HFFc6 (cell line): ENCODE measurements at regions not wholly inside any gene's neighbourhood (a gene's known extent, or its start where the extent isn't known, plus 50 kb on each side); places are given as distances from the start of the nearest gene placed in this dataset.

ENCODE experiments used
- DNase-seq: peaks from one replicate; pipeline ENCODE4 v3.0.0-alpha.2; 2018
- H3K27ac Mint-ChIP-seq: 2 replicates; pipeline ENCODE4 v1.8.0; 2020; ENCODE audit warnings: mild to moderate bottlenecking, mixed read lengths
- H3K27me3 Mint-ChIP-seq: 2 replicates; pipeline ENCODE4 v1.8.0; 2021; ENCODE audit warnings: mild to moderate bottlenecking, moderate library complexity, mixed read lengths; ENCODE audit not compliant: insufficient read depth
- H3K36me3 Mint-ChIP-seq: 2 replicates; pipeline ENCODE4 v1.8.0; 2021; ENCODE audit warnings: low read depth, mixed read lengths
- H3K4me1 Mint-ChIP-seq: 2 replicates; pipeline ENCODE4 v1.8.0; 2020; ENCODE audit warnings: low read depth, mixed read lengths
- H3K4me3 Mint-ChIP-seq: 2 replicates; pipeline ENCODE4 v1.8.0; 2020; ENCODE audit warnings: mild to moderate bottlenecking, moderate library complexity, mixed read lengths
- H3K9me3 Mint-ChIP-seq: 2 replicates; pipeline ENCODE4 v1.8.0; 2020; ENCODE audit warnings: mild to moderate bottlenecking, mixed read lengths
- CTCF ChIP-seq: fragments of 200-600 bp; sonication (generic); IDR thresholded peaks from 2 replicates; pipeline ENCODE4 v1.5.0; 2021; ENCODE audit warnings: antibody characterized with exemption, mild to moderate bottlenecking

- DNase-seq, result no peak
- peaks cover 9% of the 10 kb centered on the region for H3K9me3 Mint-ChIP-seq
- H3K4me1 Mint-ChIP-seq, result no peaks in the 10 kb centered on the region
- H3K36me3 Mint-ChIP-seq, result no peaks in the 10 kb centered on the region
- no peaks in the 10 kb centered on the region for H3K27me3 Mint-ChIP-seq
- no peak for TF ChIP-seq CTCF
- no peak overlapping the region for H3K27ac Mint-ChIP-seq
- no peak overlapping the region for H3K4me3 Mint-ChIP-seq
Measured at GRCh38 chr9:30382271-30382670, 2002.2 kb upstream of the ACO1 start.

DNA sequence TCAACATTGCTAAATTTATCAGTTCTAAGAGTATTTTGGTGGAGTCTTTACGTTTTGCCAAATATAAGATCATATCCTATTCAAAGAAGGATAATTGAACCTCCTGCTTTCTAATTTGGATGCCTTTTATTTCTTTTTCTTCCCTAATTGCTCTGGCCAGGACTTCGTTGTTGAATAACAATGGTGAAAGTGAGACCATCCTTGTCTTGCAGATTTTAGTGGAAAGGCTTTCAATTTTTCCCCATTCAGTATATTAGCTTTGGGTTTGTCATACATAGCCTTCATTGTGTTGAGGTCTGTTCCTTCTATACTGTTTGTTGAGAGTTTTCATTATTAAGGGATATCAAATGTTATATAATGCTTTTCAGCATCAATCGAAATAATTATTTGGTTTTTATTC, 1974.2 kb upstream of the ACO1 start:
- no peak for TF ChIP-seq CTCF
- peaks cover 26% of the 10 kb centered on the region for H3K9me3 Mint-ChIP-seq
- H3K4me1 Mint-ChIP-seq, result no peaks in the 10 kb centered on the region
- H3K27me3 Mint-ChIP-seq, result no peaks in the 10 kb centered on the region; the same call in 1 of the 2 replicates
- DNase-seq, result no peak
- 0 out of 2 replicates have a peak, but pooled peaks cover 10% of the 10 kb centered on the region for H3K36me3 Mint-ChIP-seq
- H3K27ac Mint-ChIP-seq, result no peak overlapping the region
- no peak overlapping the region for H3K4me3 Mint-ChIP-seq

DNA sequence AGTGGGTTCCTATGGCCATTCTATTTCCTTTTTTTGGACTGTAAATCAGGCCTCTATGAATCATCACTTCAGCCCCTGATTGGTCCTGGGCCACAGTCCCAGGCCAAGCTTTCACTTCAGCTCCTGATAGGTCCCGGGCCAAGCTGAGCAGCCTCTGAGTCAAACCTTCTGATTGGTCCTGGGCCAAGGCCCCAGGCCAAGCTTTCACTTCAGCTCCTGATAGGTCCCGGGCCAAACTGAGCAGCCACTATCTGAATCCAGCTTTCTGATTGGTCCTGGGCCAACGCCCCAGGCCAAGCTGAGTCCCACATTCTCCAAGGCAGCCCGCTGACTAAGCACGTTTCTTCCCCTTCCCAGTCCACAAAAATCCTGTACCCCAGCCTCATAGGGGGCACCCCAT, 1972.9 kb upstream of the ACO1 start:
- Mint-ChIP-seq H3K4me3 (no peak overlapping the region), H3K9me3 (peaks cover 26% of the 10 kb centered on the region), H3K27ac (no peak overlapping the region), H3K4me1 (no peaks in the 10 kb centered on the region), H3K36me3 (0 out of 2 replicates have a peak, but pooled peaks cover 10% of the 10 kb centered on the region), H3K27me3 (no peaks in the 10 kb centered on the region; the same call in 1 of the 2 replicates)
- no peak for DNase-seq
- no peak for TF ChIP-seq CTCF

DNA sequence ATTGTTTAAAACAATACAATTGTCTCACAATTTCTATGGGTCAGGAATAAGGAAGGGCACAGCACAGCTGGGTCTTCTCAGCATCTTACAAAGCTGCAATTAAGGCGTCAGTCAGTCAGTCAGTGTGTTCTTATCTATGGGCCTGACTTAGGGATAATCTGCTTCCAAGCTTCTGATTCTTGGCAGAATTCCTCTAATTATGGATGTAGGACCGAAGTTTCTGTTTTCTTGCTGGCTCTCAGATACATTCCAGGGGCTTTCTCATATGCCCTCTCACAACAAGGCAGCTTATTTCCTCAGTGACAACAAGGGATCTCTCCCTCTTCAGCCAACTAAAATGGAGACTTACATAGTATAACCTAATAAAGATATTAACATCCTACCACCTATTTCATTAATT, 1925.3 kb upstream of the ACO1 start:
- no peaks in the 10 kb centered on the region for H3K36me3 Mint-ChIP-seq
- H3K9me3 Mint-ChIP-seq, result peaks cover 7% of the 10 kb centered on the region; the same call in 1 of the 2 replicates
- H3K4me3 Mint-ChIP-seq, result no peak overlapping the region
- H3K4me1 Mint-ChIP-seq, result no peaks in the 10 kb centered on the region
- no peak for TF ChIP-seq CTCF
- DNase-seq, result no peak
- H3K27ac Mint-ChIP-seq, result no peak overlapping the region
- no peaks in the 10 kb centered on the region for H3K27me3 Mint-ChIP-seq

- Mint-ChIP-seq H3K9me3 (peaks cover 37% of the 10 kb centered on the region), H3K4me1 (no peaks in the 10 kb centered on the region), H3K27ac (no peak overlapping the region), H3K27me3 (no peaks in the 10 kb centered on the region), H3K36me3 (no peaks in the 10 kb centered on the region), H3K4me3 (no peak overlapping the region)
- no peak for TF ChIP-seq CTCF
- no peak for DNase-seq
Measured at GRCh38 chr9:30476826-30477225, 1907.6 kb upstream of the ACO1 start.

- H3K27me3 Mint-ChIP-seq, result no peaks in the 10 kb centered on the region
- H3K36me3 Mint-ChIP-seq, result no peaks in the 10 kb centered on the region
- DNase-seq, result no peak
- H3K9me3 Mint-ChIP-seq, result peaks cover 22% of the 10 kb centered on the region
- H3K4me1 Mint-ChIP-seq, result no peaks in the 10 kb centered on the region
- TF ChIP-seq CTCF, result no peak
- no peak overlapping the region for H3K27ac Mint-ChIP-seq
- H3K4me3 Mint-ChIP-seq, result no peak overlapping the region
Measured at GRCh38 chr9:30478684-30479083, 1905.8 kb upstream of the ACO1 start.
